ENCODE measurements at regions not wholly inside any gene's neighbourhood (a gene's known extent, or its start where the extent isn't known, plus 50 kb on each side); places are given as distances from the start of the nearest gene placed in this dataset.
"Not testable (repeated sequence)": the region's sequence is repeated elsewhere in the genome, so short reads cannot be mapped to it uniquely, and the experiment has no call there.

- no peak for DNase-seq
These were observed 139.7 kb downstream of the C9orf152 start for GRCh38 chr9:110068212-110068611.

GRCh38 chr9:110069326-110070248 lies 138.4 kb downstream of the C9orf152 start:
- peak; percentile 53 for DNase-seq

GRCh38 chr9:110072597-110073355 lies 135.2 kb downstream of the C9orf152 start:
- DNase-seq: no peak

GRCh38 chr9:110073356-110073905 lies 134.5 kb downstream of the C9orf152 start:
- no peak for DNase-seq

- DNase-seq: no peak
These were observed 130.8 kb downstream of the C9orf152 start for GRCh38 chr9:110076894-110077725.

GRCh38 chr9:110077925-110078324 lies 130.0 kb downstream of the C9orf152 start:
- no peak for DNase-seq

GRCh38 chr9:110078604-110079003 lies 129.4 kb downstream of the C9orf152 start:
- DNase-seq: no peak

GRCh38 chr9:110081395-110081794 lies 126.6 kb downstream of the C9orf152 start:
- peak; percentile 48 for DNase-seq

- no peak for DNase-seq
These were observed 124.1 kb downstream of the C9orf152 start for GRCh38 chr9:110083866-110084265.

- DNase-seq: no peak
These were observed 121.4 kb downstream of the C9orf152 start for GRCh38 chr9:110086537-110086936.

- DNase-seq: no peak
These were observed 120.4 kb downstream of the C9orf152 start for GRCh38 chr9:110087605-110088004.

GRCh38 chr9:110088099-110088498 lies 119.9 kb downstream of the C9orf152 start:
- DNase-seq: no peak

- DNase-seq: no peak
These were observed 118.1 kb downstream of the C9orf152 start for GRCh38 chr9:110089681-110090370.

- no peak for DNase-seq
These were observed 115.2 kb downstream of the C9orf152 start for GRCh38 chr9:110092792-110093191.

- no peak for DNase-seq
These were observed 114.5 kb downstream of the C9orf152 start for GRCh38 chr9:110093417-110093816.

- DNase-seq: no peak
These were observed 114.1 kb downstream of the C9orf152 start for GRCh38 chr9:110093871-110094270.

- no peak for DNase-seq
These were observed 112.8 kb downstream of the C9orf152 start for GRCh38 chr9:110095161-110095595.

GRCh38 chr9:110095776-110096175 lies 112.2 kb downstream of the C9orf152 start:
- no peak for DNase-seq

- DNase-seq: not testable (repeated sequence)
These were observed 111.3 kb downstream of the C9orf152 start for GRCh38 chr9:110096674-110097073.

GRCh38 chr9:110099236-110100095 lies 108.5 kb downstream of the C9orf152 start:
- peak; percentile 67 for DNase-seq

All from femur (tissue), 1 donor.